Hepatocyte (in vitro differentiated cells): ENCODE measurements at regions not wholly inside any gene's neighbourhood (a gene's known extent, or its start where the extent isn't known, plus 50 kb on each side); places are given as distances from the start of the nearest gene placed in this dataset.

Experiments used
- DNase-seq: peaks from one replicate; pipeline ENCODE4 v3.0.0-alpha.2; 2016; ENCODE audit warnings: low spot score
- H2AFZ ChIP-seq: fragments of 200-600 bp; sonication (generic); 2 replicates; pipeline ENCODE4 v1.6.0; 2016; ENCODE audit warnings: antibody characterized with exemption, mild to moderate bottlenecking
- H3K27ac ChIP-seq: fragments of 200-600 bp; sonication (generic); 2 replicates; pipeline ENCODE4 v1.5.1; 2016; ENCODE audit warnings: mild to moderate bottlenecking
- H3K27me3 ChIP-seq: fragments of 200-600 bp; sonication (generic); 2 replicates; pipeline ENCODE4 v1.6.1; 2016
- H3K36me3 ChIP-seq: fragments of 200-600 bp; sonication (generic); replicated peaks from 2 replicates; pipeline ENCODE4 v1.5.1; 2016; ENCODE audit warnings: low read depth; ENCODE audit not compliant: insufficient read depth
- H3K4me1 ChIP-seq: fragments of 200-600 bp; sonication (generic); 2 replicates; pipeline ENCODE4 v1.5.1; 2016; ENCODE audit warnings: mild to moderate bottlenecking, moderate library complexity; ENCODE audit not compliant: insufficient read depth
- H3K4me2 ChIP-seq: fragments of 200-600 bp; sonication (generic); 2 replicates; pipeline ENCODE4 v1.6.0; 2016
- H3K4me3 ChIP-seq: fragments of 200-600 bp; sonication (generic); 2 replicates; pipeline ENCODE4 v1.5.1; 2016; ENCODE audit warnings: mild to moderate bottlenecking
- H3K79me2 ChIP-seq: fragments of 200-600 bp; sonication (generic); 2 replicates; pipeline ENCODE4 v1.6.0; 2017; ENCODE audit warnings: mild to moderate bottlenecking
- H3K9me2 ChIP-seq: fragments of 200-600 bp; sonication (generic); replicated peaks from 2 replicates; pipeline ENCODE4 v1.6.0; 2017; ENCODE audit warnings: mild to moderate bottlenecking; ENCODE audit not compliant: insufficient read depth
- H3K9me3 ChIP-seq: fragments of 200-600 bp; sonication (generic); 2 replicates; pipeline ENCODE4 v1.5.1; 2016; ENCODE audit warnings: low read depth, mild to moderate bottlenecking
- H4K20me1 ChIP-seq: fragments of 200-600 bp; sonication (generic); 2 replicates; pipeline ENCODE4 v1.6.0; 2016; ENCODE audit warnings: mild to moderate bottlenecking; ENCODE audit not compliant: insufficient read depth, poor library complexity, severe bottlenecking
- CTCF ChIP-seq: fragments of 200-600 bp; sonication (generic); IDR thresholded peaks from 2 replicates; pipeline ENCODE4 v1.5.1; 2016; ENCODE audit warnings: antibody characterized with exemption, mild to moderate bottlenecking; ENCODE audit not compliant: poor library complexity
- EZH2 ChIP-seq: fragments of 200-600 bp; sonication (generic); IDR thresholded peaks from 2 replicates; pipeline ENCODE4 v1.6.1; 2016; ENCODE audit warnings: antibody characterized with exemption, mild to moderate bottlenecking, borderline replicate concordance
- EZH2phosphoT487 ChIP-seq: fragments of 200-600 bp; sonication (generic); IDR thresholded peaks from one replicate; pipeline ENCODE4 v1.6.1; 2018; ENCODE audit warnings: antibody characterized with exemption, mild to moderate bottlenecking, low read depth, moderate library complexity; ENCODE audit not compliant: unreplicated experiment, severe bottlenecking
- WGBS: methylation state at CpG from one replicate; pipeline ENCODE4 v1.1.6; 2016; ENCODE audit warnings: low lambda C conversion rate; ENCODE audit errors: missing lambda C conversion rate; 5-methylcytosine and 5-hydroxymethylcytosine counted together

- no peaks in the 10 kb centered on the region for H3K79me2 ChIP-seq
- H3K9me2 ChIP-seq = no peaks in the 10 kb centered on the region
- TF ChIP-seq EZH2 (no peak), EZH2phosphoT487 (no peak), CTCF (no peak)
- no peaks in the 10 kb centered on the region for H4K20me1 ChIP-seq
- H3K36me3 ChIP-seq = no peaks in the 10 kb centered on the region
- no peaks in the 10 kb centered on the region for H3K27me3 ChIP-seq
- no peak overlapping the region for H3K27ac ChIP-seq
- no peak for DNase-seq
- H3K4me1 ChIP-seq = no peaks in the 10 kb centered on the region
- no peak overlapping the region for H3K4me2 ChIP-seq
- no peak overlapping the region for H2AFZ ChIP-seq
- no peak overlapping the region for H3K4me3 ChIP-seq
- 82% methylated on average over 3 of the region's 3 CpGs for WGBS
- no peaks in the 10 kb centered on the region for H3K9me3 ChIP-seq
These were observed 2094.5 kb upstream of the AGA start for GRCh38 chr4:179536694-179537093.

- H3K27me3 ChIP-seq = no peaks in the 10 kb centered on the region
- H3K9me2 ChIP-seq = no peaks in the 10 kb centered on the region
- no peaks in the 10 kb centered on the region for H3K36me3 ChIP-seq
- H3K4me1 ChIP-seq = no peaks in the 10 kb centered on the region
- H3K4me3 ChIP-seq = no peak overlapping the region
- 76% methylated on average over 3 of the region's 3 CpGs for WGBS
- TF ChIP-seq EZH2phosphoT487 = no peak
- TF ChIP-seq EZH2 = no peak
- TF ChIP-seq CTCF = no peak
- no peaks in the 10 kb centered on the region for H3K9me3 ChIP-seq
- no peak overlapping the region for H3K27ac ChIP-seq
- no peaks in the 10 kb centered on the region for H4K20me1 ChIP-seq
- no peak overlapping the region for H2AFZ ChIP-seq
- no peak for DNase-seq
- no peak overlapping the region for H3K4me2 ChIP-seq
- H3K79me2 ChIP-seq = no peaks in the 10 kb centered on the region
These were observed 2097.4 kb upstream of the AGA start for GRCh38 chr4:179539641-179540040.

- Histone ChIP-seq H2AFZ (no peak overlapping the region), H3K79me2 (no peaks in the 10 kb centered on the region), H3K27ac (no peak overlapping the region), H3K4me2 (no peak overlapping the region), H3K27me3 (no peaks in the 10 kb centered on the region), H4K20me1 (no peaks in the 10 kb centered on the region), H3K9me3 (no peaks in the 10 kb centered on the region), H3K9me2 (no peaks in the 10 kb centered on the region), H3K36me3 (no peaks in the 10 kb centered on the region), H3K4me3 (no peak overlapping the region), H3K4me1 (no peaks in the 10 kb centered on the region)
- no peak for DNase-seq
- 89% methylated on average over 6 of the region's 6 CpGs for WGBS
- no peak for TF ChIP-seq EZH2phosphoT487
- no peak for TF ChIP-seq CTCF
- no peak for TF ChIP-seq EZH2
These were observed 2101.5 kb upstream of the AGA start for GRCh38 chr4:179543771-179544170.

GRCh38 chr4:179544496-179544895 lies 2102.3 kb upstream of the AGA start:
- H3K79me2 ChIP-seq = no peaks in the 10 kb centered on the region
- no peaks in the 10 kb centered on the region for H3K9me3 ChIP-seq
- H3K27ac ChIP-seq = no peak overlapping the region
- H3K4me3 ChIP-seq = no peak overlapping the region
- H3K9me2 ChIP-seq = no peaks in the 10 kb centered on the region
- no peaks in the 10 kb centered on the region for H3K4me1 ChIP-seq
- H3K4me2 ChIP-seq = no peak overlapping the region
- H4K20me1 ChIP-seq = no peaks in the 10 kb centered on the region
- DNase-seq = no peak
- no peaks in the 10 kb centered on the region for H3K36me3 ChIP-seq
- no peaks in the 10 kb centered on the region for H3K27me3 ChIP-seq
- no peak overlapping the region for H2AFZ ChIP-seq
- 100% methylated on average over 1 of the region's 1 CpG for WGBS
- no peak for TF ChIP-seq CTCF
- TF ChIP-seq EZH2 = no peak
- TF ChIP-seq EZH2phosphoT487 = no peak
